C4-2B (cell line): ENCODE measurements at regions not wholly inside any gene's neighbourhood (a gene's known extent, or its start where the extent isn't known, plus 50 kb on each side); places are given as distances from the start of the nearest gene placed in this dataset.

Experiments used
- H3K27ac ChIP-seq: fragments of 450-650 bp; 2 replicates; pipeline ENCODE4 v1.5.1; 2017
- ZFX ChIP-seq: fragments of 450-650 bp; IDR thresholded peaks from 2 replicates; pipeline ENCODE4 v1.6.1; 2017
- TF ChIP-seq, protein P1 (sequence below): fragments of 450-650 bp; conservative IDR thresholded peaks from 2 replicates; pipeline ENCODE4 v1.5.1; 2017; ENCODE audit warnings: mild to moderate bottlenecking

GRCh38 chr12:88775742-88776151, 195.5 kb upstream of the KITLG start:
- no peak overlapping the region for H3K27ac ChIP-seq
- no peak for TF ChIP-seq ZFX
- TF ChIP-seq, protein P1, sequence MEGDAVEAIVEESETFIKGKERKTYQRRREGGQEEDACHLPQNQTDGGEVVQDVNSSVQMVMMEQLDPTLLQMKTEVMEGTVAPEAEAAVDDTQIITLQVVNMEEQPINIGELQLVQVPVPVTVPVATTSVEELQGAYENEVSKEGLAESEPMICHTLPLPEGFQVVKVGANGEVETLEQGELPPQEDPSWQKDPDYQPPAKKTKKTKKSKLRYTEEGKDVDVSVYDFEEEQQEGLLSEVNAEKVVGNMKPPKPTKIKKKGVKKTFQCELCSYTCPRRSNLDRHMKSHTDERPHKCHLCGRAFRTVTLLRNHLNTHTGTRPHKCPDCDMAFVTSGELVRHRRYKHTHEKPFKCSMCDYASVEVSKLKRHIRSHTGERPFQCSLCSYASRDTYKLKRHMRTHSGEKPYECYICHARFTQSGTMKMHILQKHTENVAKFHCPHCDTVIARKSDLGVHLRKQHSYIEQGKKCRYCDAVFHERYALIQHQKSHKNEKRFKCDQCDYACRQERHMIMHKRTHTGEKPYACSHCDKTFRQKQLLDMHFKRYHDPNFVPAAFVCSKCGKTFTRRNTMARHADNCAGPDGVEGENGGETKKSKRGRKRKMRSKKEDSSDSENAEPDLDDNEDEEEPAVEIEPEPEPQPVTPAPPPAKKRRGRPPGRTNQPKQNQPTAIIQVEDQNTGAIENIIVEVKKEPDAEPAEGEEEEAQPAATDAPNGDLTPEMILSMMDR: no peak

GRCh38 chr12:88767699-88768098, 187.4 kb upstream of the KITLG start:
- TF ChIP-seq, protein P1: no peak
- H3K27ac ChIP-seq: no peak overlapping the region

DNA sequence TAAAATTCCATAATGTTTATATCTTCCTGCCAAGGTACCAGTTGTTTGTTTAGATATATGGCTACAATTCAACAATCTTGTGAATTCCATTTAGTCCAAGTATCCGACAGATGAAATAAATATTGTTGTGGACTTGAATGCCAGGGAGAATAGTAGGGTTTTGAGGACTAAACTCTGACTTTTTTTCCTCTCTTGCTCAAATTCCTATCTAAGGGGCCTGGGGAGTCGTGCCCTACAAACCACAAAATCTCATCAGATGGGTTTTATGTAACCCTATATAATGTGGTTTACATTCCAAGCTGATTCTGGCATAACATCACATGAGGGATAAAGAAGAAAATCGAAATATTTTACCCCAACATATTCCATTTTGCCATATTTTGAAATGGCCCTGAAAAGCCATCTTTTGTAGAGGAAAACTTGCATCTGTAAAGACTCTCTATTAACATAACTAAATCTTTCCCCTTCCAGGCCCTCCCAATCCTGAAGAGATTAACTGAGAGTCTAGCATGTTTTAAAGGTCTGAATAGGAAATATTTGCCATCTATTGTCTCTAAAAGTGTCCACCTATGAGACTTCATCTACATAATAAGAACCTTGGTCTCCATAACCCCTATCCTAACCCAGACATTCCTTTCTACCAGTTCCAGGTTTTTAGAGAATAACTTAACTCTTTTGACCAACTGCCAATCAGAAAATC, 184.7 kb upstream of the KITLG start:
- no peak for TF ChIP-seq ZFX
- TF ChIP-seq, protein P1: no peak
- no peak overlapping the region for H3K27ac ChIP-seq

DNA sequence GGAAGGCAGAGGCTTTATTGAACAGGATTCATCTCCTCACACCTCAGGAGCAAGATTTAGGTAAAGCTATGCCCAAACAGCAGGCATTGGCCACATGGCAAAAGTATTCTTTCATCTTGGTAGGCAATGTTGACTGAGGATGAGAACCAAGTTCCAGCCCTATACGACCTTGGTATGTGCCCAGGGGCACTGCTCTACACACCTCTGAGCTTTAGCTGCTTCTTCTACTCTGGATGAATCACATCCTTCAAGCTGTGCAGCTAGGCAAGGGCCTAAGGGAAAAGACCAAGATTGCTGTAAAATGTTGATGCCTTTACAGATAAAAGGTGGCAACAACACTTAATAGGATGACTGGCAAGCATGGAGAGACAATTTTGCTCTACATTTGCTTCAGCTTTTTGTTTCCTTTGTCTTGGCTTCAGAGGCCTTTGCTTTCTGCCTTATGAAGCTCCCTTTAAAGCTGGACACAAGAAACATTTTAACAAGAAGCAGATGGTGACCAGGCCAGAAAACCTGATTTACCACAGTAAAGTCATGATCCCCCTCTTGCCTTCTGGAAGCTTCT, 183.3 kb upstream of the KITLG start:
- TF ChIP-seq, protein P1: no peak
- TF ChIP-seq ZFX: no peak

DNA sequence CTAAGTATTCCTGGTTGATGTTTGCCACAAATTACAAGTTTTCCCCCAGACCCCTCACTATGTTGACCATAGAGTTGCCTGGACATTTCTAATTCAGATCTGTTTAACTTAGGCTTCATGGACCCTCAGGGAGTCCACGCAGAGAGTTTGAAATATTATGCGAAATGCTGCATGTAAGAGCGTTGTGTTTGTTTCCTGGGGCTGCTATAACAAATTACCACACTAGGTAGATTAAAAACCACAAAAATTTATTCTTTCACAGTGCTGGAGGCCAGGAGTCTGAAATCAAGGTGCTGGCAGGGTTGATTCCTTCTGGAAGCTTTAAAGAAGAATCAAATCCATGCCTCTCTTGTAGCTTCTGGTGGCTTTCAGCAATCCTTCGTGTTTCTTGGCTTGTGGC, 177.9 kb upstream of the KITLG start:
- H3K27ac ChIP-seq: no peak overlapping the region
- TF ChIP-seq ZFX: no peak
- TF ChIP-seq, protein P1: no peak

More for the DNA sequence above, 183.3 kb upstream of the KITLG start:
- H3K27ac ChIP-seq: no peak overlapping the region

GRCh38 chr12:88756917-88757316, 176.6 kb upstream of the KITLG start:
- no peak overlapping the region for H3K27ac ChIP-seq
- TF ChIP-seq, protein P1: no peak
- TF ChIP-seq ZFX: no peak

- TF ChIP-seq ZFX: no peak
- TF ChIP-seq, protein P1: no peak
- no peak overlapping the region for H3K27ac ChIP-seq
Measured at GRCh38 chr12:88756153-88756552, 175.9 kb upstream of the KITLG start.
